ENCODE measurements at regions not wholly inside any gene's neighbourhood (a gene's known extent, or its start where the extent isn't known, plus 50 kb on each side); places are given as distances from the start of the nearest gene placed in this dataset.

GRCh38 chr2:118221536-118222272 is 133.4 kb downstream of the INSIG2 start (continued):
- no peak for TF ChIP-seq PATZ1 (CRISPR knock-in tag; IDR thresholded peaks at IDR 0.05; ENCODE audit: borderline replicate concordance)
- TF ChIP-seq KLF1 (tag; IDR thresholded peaks at IDR 0.05), result no peak
- TF ChIP-seq CTCF (IDR thresholded peaks at IDR 0.05 in 2 of 3, conservative IDR thresholded peaks at IDR 0.05 in 1 of 3; ENCODE audit: insufficient read depth in 2 of 3, low read depth in 1 of 3, low read length in 3 of 3), result peak; percentile 58 to 77 (median 61); a peak in 5 of 6 replicates
- no peak for TF ChIP-seq ZKSCAN3 (CRISPR knock-in tag; IDR thresholded peaks at IDR 0.05)
- TF ChIP-seq CHCHD3 (CRISPR knock-in tag; IDR thresholded peaks at IDR 0.05), result no peak
- TF ChIP-seq TEAD1 (CRISPR knock-in tag; IDR thresholded peaks at IDR 0.05), result no peak
- TF ChIP-seq ZNF780A (CRISPR knock-in tag; IDR thresholded peaks at IDR 0.05), result no peak
- no peak for TF ChIP-seq ZFPM2 (CRISPR knock-in tag; IDR thresholded peaks at IDR 0.05)
- TF ChIP-seq RAD21 (CRISPR knock-in tag; conservative IDR thresholded peaks at IDR 0.05 in 1 of 2, IDR thresholded peaks at IDR 0.05 in 1 of 2), result peak; percentile 72 to 79
- no peak for TF ChIP-seq ZNF696 (CRISPR knock-in tag; conservative IDR thresholded peaks at IDR 0.05)
- TF ChIP-seq NCOA2 (IDR thresholded peaks at IDR 0.05; ENCODE audit: partially characterized antibody in 2 of 2), result no peak
- TF ChIP-seq ELK1 (CRISPR knock-in tag; IDR thresholded peaks at IDR 0.05), result no peak
- TF ChIP-seq KLF16 (IDR thresholded peaks at IDR 0.05), result no peak
- TF ChIP-seq PRPF4 (IDR thresholded peaks at IDR 0.05; ENCODE audit: insufficient read depth, low read depth, low read length, poor library complexity, severe bottlenecking), result no peak

Data from K562 (cell line).